NCI-H510A (cell line): ENCODE measurements at regions not wholly inside any gene's neighbourhood (a gene's known extent, or its start where the extent isn't known, plus 50 kb on each side); places are given as distances from the start of the nearest gene placed in this dataset.

Source experiments
- DNase-seq: peaks from one replicate; lab custom pipeline; 2025; lab: John Stamatoyannopoulos, UW

DNA sequence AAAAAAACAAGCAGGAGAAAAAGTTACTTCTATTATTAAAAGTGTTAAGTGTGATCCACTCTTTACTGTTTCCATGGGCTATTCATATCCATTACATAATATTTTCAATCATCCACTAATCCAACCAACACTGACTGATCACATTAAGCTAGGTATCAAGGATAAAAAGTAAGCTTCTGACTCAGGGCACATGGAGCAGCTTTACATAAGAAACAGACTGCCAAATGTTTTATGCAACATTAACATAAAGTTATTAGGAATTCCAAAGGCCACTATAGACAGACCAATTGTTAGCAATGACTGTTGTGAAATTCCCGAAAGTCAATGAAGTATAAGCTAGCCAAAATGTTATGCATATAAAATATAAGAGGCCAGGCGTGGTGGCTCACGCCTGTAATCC, 277.6 kb downstream of the ZEB2 start:
- DNase-seq = no peak

DNA sequence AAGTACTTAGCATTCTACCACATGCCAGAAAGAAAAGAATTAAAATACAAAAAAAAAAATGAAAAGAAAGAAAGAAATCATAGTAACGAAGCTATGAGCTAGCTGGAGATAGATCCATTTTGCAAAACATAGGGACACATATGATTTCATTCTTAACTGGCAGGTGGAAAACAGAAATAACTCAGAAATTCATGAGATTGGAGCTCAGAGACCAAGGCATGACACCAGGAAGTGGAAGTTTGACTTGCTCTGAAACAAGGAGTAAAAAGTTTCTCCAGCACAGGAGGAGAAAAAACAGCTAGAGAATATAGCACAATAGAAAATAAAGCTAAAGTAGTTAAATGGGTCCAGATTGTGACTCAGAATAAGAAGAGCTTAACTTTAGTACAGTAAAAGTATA, 278.1 kb downstream of the ZEB2 start:
- no peak for DNase-seq

DNA sequence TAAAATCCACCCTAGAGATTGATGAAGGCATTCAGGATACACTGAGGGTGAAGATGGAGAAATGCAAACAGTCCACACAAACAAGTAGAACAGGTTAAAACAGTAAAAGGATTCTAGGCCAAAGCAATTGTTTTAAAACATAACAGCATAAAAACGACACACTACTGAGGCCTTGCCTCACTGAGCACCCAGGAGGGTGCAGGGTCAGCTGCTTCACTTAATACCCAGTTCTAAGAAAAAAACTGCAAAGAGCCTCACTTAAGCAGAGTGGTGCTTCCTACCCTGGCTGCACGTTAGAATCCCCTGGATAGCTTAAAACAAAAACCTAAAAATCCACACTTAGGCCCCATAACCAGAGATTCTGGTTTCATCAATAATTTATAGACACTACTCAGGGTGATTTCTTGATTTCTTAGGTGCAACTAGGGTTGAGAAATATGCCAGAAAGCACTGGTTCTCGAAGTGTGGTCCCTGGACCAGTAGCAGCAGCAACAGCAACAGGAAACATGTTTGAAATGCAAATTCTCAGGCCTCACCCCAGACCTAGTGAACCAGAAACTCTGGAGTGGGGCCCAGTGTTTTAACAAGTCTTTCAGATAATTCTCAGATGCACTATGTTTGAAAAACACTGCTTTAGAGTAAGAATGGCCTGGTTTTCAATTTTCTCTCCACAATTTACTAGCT, 279.1 kb downstream of the ZEB2 start:
- DNase-seq = no peak

DNA sequence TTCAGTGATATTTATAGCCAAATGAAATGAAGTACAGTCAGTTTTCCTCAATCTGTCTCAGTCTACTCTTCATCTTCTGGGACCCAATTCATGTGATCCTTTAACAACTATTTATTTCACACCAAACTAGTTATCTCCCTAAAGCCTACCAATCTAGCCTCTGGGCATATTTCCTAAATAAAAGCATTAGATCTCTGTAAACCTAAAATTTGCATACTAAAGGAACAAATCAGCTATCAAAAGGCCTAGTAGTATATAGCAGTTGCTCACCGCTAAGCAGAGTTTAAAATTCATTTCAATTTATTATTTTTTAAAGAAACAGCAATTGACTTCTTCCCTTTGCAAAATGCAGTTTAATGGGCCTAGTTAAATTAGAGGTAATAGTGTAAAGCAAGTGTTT, 280.2 kb downstream of the ZEB2 start:
- no peak for DNase-seq

DNA sequence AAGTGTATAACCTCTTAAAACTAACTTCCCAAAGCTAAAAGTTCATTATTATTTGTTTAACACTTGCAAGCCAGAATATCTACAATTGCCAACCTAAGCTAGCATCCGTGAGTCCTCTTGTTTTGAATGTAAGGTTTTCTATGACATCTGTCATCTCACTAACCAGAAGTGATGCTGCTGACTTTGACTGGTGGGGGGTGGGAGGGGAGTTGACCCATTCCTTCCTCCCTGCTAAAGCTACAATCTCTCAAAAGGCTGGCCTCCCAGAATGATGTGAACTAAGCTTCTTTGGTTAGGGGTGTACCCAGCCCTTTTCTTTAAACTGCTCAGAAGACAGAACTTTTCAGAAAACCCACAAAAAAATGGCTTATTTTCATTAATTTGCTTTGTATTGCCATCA, 280.6 kb downstream of the ZEB2 start:
- DNase-seq = no peak

DNA sequence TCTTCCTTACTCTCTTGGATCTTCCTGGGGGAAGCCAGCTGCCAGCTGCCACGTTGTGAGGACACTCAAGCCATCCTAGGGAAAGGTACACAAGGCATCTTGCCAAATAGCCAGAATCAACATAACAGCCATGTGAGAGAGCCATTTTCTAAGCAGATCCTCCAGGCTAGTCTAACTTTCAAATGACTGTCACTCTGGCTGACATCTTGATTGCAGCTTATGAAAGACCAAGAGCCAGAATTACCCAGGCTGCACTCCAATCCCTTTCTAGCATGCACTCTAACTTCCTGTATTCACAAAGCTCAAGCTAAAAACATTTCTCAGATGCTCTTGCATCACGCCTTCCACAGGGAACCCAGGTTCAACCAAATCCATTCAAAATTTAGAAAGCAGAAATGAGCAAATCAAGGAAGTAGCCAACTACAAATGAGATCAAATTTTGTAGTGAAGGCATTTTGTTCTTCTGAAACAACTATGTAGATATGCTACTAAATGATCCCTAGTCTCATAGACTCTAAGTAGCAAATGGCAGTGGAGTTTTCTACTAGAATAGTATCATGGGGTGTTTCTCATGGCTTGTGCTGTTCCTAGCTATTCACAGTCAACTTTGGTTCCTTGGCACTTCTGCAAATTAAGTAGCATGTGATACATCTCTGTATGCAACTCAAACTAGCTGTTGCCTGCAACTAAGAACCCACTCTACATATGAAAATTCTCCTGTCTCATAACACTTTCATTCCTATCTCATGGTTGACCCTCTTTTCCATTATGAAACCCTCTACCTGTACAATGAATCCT, 281.9 kb downstream of the ZEB2 start:
- DNase-seq = peak; percentile 46

DNA sequence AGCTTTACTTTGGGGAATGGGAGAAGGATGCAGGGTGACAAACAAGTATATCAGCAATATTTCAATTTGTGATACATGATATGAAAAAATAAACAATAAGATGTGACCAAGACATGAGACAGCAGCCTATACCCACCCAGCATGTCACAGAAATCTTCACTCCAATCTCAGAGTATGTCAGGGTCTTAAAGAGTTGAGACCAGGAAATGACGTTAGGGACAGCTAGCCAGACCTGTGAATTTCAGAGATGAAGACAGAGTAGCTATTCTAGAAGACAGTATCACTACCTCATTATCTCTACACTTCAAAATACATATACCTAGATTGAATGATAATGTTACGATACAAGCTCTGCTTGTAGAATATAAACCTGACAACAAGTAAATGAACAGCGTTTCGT, 282.8 kb downstream of the ZEB2 start:
- DNase-seq = no peak

DNA sequence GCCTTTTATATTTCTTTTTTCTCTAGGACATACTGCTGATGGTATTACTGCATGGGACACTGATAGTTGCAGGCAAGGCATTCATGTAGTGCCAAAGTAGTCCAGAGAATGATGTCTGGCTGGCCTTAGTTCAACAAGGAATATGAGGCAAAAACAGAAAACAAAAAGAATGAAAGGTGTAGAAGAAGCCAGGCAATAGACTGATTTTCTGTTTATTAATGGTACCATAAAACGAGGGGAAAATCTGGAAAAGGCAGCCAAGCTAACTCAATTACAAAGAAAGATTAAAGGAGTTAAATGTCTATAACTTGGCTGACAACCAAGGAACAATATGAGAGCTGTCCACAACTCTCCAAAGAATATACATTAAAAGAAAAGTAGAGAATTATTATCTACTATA, 284.9 kb downstream of the ZEB2 start:
- DNase-seq = no peak

DNA sequence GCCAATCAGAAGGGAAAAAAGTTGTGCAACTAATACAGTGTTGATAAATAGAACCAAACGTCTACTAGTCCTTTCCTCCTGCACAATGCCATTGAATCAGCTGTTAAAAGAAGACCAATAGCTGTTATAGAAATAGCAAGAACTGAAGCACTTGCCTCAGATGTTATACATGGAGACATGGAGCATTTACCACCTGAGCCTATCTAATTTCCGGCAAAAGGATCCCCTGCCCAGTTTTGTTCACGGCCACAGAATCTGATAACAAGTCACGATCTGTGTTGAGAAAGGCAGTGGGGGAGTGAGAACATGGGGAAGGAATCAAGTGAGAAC, 285.4 kb downstream of the ZEB2 start:
- no peak for DNase-seq

DNA sequence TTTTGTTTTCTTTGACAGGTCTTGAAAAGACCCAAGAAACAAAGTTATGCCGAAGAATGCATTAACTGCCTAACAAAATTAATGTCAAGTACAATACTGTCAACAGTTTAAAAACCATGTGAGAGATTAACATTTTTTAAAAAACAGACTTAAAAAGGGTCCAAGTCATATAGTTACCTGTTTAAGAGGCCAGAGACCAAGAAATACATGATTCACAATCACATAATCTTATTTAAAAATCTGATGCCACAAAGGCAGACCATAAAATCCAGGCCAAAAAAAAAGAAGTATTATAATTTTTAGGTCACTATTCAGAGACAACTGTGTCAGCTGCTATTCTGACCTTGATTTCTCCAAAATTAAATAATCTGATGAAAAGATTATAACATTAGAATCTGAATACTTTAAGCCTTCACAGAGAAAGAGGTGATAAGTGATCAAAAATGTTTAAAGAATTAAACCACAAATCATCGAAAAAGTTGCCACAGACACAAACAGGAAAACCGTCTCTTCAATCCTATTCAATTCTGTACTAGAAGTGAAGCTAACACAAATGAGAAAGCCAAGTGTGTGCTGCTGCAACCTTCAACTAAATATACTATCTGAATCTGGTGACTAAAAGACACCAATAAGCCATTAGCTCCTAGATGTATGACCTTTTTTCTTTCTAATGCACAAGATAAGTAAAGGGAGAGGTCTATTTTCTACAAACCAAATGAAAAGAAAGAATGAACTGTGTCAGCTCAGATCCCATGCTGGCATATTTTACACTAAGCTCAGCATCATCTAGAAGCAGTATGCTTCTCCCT, 286.0 kb downstream of the ZEB2 start:
- no peak for DNase-seq

DNA sequence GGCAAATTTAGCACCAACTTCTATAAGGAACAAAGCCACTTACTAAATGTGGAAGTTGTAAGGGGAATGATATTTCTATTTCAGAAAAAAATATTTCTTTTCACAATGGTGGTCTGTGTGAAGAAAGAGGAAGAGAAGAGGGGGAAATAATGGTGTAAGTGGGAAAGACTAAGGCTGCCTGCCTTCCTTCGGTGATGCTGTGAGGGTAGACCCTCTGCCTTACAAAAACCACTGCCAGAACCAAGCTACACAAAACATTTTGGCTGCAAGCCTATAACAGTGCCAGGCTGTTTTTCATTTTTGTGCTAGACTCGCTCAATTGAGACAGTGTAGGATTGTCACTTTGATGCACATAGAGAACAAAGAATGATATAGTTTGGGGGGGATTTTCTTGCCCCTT, 286.6 kb downstream of the ZEB2 start:
- DNase-seq = no peak

DNA sequence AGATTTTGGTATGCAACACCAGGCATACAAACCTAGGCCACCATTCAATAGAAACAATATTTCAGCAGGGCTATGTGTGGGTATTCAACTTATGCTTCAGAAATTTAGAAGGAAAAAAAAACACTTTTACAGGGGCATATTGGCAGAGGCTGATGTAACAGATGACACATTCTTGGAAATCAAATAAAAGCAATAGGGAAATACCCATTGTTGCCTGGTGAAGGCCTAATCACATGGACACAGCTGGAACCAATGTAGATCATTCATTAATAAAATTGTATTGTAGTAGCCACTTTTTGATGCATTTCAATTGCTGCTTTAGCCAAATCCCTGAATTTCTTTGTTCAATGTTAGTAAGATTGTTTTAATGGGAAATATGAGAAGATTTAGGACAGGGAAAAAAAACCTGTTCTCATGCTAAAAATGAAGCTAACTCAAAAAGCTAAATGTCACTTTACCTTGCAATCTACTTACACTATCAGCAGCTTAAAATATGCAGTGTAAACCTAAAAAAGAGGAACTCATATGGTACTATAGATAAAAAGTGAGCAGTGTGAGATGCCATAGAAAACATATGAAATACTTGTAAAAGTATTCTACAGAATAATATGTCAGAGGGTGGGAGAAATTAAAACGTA, 289.4 kb downstream of the ZEB2 start:
- no peak for DNase-seq

DNA sequence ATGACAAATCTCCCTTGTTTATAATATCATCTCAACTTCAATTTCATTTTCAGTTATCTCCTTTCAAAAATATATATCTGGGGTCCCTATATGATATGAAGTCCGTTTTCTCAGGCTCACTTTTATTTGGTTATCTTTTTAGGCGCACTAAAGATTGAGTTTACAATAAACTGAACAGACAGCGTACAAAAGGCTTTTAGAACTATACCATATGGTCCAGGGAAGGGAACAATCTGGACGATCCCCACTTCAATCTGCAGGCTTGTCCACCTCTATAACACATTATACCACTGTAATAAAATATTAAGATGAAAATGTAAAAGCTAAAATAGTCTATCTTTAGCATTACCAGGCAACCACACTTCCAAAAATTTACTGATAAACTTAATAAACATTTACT, 289.9 kb downstream of the ZEB2 start:
- DNase-seq = no peak

DNA sequence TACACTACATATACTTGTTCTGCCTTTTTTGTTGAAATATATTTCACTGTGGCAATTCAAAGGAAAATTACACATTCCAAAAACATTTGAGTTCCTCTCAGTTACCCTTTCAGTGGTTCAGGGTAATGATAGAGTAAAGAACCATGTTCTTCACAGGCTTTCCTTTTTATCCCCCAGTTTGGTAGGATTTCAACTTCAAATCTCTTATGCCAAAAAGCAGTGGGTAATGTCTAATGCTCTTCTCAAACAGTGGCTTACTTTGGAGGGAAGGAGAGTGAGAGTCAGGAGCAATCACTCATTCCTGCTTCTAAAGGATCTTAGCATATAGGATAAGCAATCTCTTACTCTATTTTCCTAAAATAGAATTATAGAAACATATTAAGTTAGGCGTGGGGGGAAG, 290.6 kb downstream of the ZEB2 start:
- DNase-seq = no peak

DNA sequence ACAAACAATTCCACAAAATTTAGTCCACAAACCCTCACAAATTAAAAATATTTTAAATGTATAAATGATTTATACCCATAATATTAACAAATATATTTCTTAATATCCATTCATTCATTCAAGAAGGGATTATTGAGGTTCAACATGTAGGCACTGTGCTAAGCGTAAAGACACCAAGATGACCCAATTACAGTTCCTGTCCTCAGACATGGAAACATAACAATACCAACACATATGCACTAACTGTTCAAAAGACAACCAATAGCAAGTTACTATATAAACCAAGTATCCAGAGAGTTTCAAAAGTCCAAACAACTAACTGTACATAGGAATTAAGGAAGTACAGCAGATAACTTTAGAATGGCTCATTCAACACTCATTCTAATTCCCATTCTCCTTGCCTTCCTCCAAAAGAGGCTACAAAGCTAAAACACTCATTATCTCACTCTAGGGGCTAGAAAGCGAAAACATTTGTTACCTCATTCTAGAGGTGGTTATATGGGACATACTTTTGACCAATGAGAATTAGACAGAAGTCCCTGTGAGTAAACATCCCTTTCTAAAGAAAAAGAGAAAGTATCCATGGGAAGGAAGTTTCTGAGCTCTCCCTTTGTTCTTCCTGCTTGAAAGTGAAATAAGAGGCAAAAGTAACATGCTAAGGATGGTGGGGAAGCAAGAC, 292.4 kb downstream of the ZEB2 start:
- DNase-seq = no peak

DNA sequence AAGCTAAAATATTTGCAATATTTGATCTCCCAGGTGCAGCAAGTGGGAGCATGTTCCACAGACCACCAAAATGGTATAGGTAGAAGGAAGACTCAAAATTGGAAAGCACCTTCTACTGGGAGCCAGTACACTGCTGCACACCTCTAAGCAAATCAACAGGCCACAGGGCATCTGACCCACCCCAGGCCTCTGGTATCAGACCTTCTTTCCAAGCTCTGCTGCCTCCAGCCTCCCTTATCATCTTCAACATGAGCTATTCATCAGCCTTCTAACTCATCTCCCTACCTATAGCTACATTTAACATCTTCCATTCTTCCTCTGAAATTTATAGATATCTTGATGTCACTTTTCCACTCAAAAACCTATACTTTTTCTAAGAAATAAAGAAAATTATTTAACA, 294.8 kb downstream of the ZEB2 start:
- no peak for DNase-seq

DNA sequence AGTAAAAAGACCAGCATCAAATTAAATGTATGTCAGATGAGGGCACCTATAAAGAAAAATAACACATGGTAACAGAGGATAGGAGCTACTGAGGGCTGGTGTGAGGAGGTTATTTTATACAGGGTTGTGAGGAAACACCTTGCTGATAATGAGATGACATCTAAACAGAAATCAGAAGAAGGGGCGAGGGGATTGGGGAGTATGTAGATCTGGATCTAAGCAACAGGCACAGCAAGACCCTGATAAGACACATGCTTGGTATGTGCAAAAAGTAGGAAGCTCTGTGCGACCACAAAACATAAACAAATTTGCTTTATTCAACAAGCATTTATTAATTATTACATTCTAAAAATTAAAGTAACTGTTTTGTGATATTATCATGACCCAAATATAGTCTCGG, 295.4 kb downstream of the ZEB2 start:
- DNase-seq = no peak

DNA sequence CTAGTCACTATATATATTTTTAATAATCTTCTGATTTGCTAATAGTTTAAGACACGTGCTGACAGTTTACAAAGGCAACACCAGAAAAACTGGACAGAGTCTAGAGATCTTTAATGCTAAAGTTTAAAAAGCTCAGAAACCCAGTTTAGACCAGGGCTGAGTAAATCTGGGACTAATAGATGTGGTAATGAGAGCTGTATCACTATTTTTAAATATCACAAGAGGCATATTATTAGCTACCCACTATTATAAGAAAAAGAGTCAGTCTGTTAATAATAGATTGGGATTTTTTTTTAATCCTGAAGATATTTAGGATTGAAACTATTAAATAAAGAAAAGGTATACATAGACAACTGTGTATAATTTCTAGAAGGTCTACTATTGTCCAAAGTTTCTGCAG, 299.9 kb downstream of the ZEB2 start:
- DNase-seq = no peak

DNA sequence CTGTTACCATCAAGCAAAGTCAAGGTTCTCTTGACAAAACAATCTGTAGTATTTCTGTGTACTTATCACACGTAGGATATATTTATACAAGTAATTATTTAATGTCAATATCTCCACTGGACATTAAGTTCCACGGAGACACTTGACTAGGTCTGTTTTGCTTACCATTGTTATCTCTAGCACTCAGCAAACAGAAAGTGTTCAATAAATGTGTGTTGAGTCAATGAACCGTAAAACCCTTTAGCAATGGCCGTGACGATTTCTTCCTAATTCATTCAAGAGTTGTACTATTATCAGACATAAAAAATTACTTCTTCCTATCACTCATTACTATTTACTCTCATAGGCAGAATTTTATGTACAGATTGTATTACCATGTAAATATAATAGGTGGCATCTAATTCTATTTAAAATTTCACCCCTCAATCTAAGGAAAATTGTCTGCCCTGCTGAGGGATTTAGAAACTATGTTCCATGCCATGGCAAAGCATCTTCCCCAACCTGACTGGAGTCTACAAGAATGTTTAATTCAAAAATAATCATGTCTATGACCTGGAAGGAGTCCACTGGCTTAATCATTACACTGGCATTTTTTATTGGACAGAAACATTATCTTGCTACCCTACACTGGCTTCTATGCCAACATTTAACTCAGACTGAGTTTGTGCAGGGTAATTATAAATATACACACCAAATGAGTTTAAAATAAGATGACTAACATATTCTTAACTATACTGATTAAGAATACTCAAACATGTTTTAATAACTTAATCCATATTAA, 301.9 kb downstream of the ZEB2 start:
- DNase-seq = peak; percentile 53

DNA sequence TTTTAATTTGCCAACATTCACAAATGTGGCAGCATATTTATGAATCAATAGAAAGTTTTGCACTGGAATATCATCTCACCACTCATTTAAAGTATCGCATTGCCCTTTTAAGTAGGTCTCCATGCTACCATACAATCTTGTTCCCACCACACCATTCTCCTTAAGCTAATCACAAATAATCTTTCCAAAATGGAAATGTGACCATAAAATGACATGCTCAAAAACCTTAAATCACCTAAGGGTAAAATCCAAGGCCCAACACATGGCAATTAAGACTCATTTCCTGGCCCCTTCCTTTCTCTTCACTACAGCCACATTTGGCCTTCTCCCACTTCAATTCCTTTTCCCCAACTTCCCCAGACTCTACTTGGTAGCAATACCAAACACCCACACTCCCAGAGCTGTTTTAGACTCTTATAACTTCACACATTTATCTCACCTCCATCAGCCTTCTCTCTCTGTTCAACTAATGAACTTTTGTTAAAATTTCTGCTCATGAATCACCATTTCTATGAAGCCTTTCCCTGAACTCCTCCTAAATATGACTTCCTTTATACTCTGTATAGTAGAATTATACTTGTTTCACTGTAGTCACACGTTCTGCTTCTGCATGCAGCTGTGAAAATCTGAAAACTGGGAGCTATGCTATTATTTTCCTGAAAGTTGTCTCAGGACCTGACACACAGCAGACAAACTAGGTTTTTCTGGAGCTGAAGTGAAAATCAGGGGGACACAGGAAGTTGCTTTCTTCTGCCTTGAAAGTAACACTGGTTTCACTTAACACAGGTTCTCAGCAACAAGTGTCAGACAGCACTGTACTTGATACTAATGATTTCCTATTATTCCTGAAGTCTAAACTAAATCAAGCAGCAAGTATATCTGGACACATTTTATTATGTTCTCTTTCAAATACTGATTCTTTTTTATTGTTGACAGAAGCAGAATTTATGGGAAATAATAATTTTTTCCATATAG, 303.9 kb downstream of the ZEB2 start:
- no peak for DNase-seq
